ENCODE measurements at regions not wholly inside any gene's neighbourhood (a gene's known extent, or its start where the extent isn't known, plus 50 kb on each side); places are given as distances from the start of the nearest gene placed in this dataset.

DNA sequence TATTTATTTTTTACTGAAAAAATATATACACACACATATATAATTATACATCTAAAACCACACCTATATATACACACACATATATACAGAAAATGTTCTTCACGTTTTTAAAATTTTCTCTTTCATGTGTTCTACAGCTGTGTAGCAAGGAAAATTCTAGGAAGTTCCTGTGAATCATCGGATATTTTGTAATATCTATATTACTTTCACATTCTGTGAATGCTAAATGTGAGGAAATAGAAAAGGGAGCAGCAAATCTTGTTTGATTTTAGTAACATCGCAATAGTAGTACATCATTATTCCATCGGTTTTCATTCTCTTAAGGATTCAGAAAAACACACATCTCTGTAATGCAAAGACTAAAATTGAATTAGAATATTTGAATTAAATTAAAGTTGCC is 836.8 kb upstream of the NECTIN3 start:
- Histone ChIP-seq H3K4me1 (no peaks in the 10 kb centered on the region), H3K27me3 (no peaks in the 10 kb centered on the region), H3K9me3 (no peaks in the 10 kb centered on the region), H3K4me3 (no peak overlapping the region), H3K27ac (no peak overlapping the region), H3K36me3 (no peaks in the 10 kb centered on the region)
- DNase-seq: no peak
- TF ChIP-seq, protein P1, sequence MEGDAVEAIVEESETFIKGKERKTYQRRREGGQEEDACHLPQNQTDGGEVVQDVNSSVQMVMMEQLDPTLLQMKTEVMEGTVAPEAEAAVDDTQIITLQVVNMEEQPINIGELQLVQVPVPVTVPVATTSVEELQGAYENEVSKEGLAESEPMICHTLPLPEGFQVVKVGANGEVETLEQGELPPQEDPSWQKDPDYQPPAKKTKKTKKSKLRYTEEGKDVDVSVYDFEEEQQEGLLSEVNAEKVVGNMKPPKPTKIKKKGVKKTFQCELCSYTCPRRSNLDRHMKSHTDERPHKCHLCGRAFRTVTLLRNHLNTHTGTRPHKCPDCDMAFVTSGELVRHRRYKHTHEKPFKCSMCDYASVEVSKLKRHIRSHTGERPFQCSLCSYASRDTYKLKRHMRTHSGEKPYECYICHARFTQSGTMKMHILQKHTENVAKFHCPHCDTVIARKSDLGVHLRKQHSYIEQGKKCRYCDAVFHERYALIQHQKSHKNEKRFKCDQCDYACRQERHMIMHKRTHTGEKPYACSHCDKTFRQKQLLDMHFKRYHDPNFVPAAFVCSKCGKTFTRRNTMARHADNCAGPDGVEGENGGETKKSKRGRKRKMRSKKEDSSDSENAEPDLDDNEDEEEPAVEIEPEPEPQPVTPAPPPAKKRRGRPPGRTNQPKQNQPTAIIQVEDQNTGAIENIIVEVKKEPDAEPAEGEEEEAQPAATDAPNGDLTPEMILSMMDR (IDR thresholded peaks at IDR 0.05): no peak
- TF ChIP-seq POLR2A (IDR thresholded peaks at IDR 0.05): no peak

DNA sequence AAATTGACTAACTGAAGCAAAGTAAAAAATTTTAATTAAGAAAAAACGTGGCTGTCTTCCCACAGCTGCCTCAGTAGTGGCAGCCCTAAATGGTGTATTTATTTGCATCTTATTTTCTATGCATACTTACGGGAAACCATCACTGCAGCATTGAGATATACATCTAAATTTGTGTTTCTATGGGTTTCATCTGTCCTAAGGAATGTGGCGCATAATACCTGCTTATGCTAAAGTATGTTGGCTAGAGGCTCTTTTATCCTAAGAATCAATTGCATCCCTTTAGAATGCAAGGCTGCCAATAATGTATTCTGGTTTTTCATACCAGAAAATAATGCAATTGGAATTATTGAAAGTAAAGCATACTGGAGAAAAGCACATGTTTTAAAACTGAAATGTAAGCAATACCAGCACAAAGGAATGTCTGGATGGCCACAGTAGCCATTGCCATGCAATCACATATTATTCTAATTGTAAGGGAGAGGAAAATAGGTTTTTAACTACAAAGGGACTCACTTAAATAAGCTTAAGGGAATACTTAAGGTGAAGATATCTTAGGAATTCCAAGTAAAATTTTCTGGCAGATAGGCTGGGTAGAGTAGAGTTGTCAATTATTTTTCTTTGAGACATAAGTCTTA is 834.5 kb upstream of the NECTIN3 start:
- no peak overlapping the region for H3K4me3 ChIP-seq
- H3K9me3 ChIP-seq: no peaks in the 10 kb centered on the region
- no peak for DNase-seq
- no peak for TF ChIP-seq POLR2A (IDR thresholded peaks at IDR 0.05)
- TF ChIP-seq, protein P1 (IDR thresholded peaks at IDR 0.05): no peak
- H3K27ac ChIP-seq: no peak overlapping the region
- no peaks in the 10 kb centered on the region for H3K27me3 ChIP-seq
- no peaks in the 10 kb centered on the region for H3K4me1 ChIP-seq
- H3K36me3 ChIP-seq: no peaks in the 10 kb centered on the region

DNA sequence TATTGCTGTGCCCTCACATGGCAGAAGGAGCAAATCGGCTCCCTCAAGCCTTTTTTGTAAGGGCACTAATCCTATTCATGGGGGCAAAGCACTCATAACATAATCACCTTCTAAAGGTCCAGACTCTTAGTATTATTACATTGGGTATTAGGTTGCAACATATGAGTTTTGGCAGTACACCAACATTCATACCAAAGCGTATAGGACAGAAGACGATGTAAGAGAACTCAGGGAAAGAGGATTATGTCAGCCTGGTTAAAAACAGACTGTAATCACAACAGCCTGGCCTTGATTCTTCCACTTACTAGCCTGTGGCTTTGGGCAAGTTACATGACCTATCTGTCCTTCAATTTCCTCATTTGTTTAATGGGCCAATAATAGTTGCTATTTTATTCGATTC is 828.5 kb upstream of the NECTIN3 start:
- Histone ChIP-seq H3K36me3 (no peaks in the 10 kb centered on the region), H3K9me3 (no peaks in the 10 kb centered on the region), H3K4me3 (no peak overlapping the region), H3K4me1 (no peaks in the 10 kb centered on the region), H3K27me3 (no peaks in the 10 kb centered on the region), H3K27ac (no peak overlapping the region)
- DNase-seq: no peak
- no peak for TF ChIP-seq POLR2A (IDR thresholded peaks at IDR 0.05)
- TF ChIP-seq, protein P1 (IDR thresholded peaks at IDR 0.05): no peak

DNA sequence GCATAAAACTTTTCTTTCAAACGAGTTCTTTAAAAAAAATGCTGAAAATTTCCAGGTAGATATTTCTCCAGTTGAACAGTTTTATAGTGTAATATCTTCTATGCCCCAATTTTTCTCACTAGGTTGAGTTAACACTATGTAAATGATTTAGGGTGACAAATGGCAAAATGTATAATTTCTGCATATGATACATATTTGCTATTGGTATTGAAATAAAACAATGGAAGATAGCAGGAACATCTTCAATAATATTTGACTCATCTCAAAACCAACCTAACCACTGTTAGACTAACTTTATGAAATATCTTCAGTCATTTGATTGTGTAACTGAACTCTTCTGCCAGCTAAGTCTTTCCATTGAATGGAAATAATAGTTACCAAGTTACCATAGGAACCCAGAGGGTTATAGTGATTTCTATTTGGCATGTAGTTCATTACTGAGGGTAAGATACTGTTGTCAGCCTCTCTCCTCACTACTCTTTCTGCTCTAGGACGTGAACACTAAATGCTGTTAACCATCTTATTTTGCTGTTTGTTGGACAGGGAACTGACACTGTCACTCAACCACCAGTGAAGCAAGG is 824.7 kb upstream of the NECTIN3 start:
- H3K36me3 ChIP-seq: no peaks in the 10 kb centered on the region
- no peak for TF ChIP-seq POLR2A (IDR thresholded peaks at IDR 0.05)
- TF ChIP-seq, protein P1 (IDR thresholded peaks at IDR 0.05): no peak
- H3K4me1 ChIP-seq: no peaks in the 10 kb centered on the region
- H3K27ac ChIP-seq: no peak overlapping the region
- H3K4me3 ChIP-seq: no peak overlapping the region
- no peaks in the 10 kb centered on the region for H3K27me3 ChIP-seq
- H3K9me3 ChIP-seq: no peaks in the 10 kb centered on the region
- DNase-seq: no peak

DNA sequence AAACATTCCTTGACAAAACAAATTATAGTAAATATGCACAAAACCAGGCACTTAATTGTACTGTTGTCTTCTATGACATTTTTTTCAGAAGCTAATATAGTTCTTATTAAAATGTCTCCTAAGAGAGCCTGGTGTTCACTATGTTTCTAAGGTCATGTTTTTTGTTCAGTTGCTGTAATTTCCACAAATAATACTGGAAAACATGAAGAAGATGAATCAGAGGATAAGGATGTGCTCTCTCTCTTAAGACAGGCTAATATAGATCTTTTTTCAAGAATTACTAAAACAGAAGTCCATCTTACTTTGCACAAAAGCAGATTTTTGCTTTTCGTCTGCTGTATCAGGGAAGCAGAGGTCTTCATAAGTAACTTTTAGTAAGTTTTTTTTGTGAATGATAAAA is 823.0 kb upstream of the NECTIN3 start:
- Histone ChIP-seq H3K36me3 (no peaks in the 10 kb centered on the region), H3K27ac (no peak overlapping the region), H3K4me1 (no peaks in the 10 kb centered on the region), H3K4me3 (no peak overlapping the region), H3K9me3 (no peaks in the 10 kb centered on the region), H3K27me3 (no peaks in the 10 kb centered on the region)
- DNase-seq: no peak
- no peak for TF ChIP-seq POLR2A (IDR thresholded peaks at IDR 0.05)
- TF ChIP-seq, protein P1 (IDR thresholded peaks at IDR 0.05): no peak

Data from Peyer's patch (tissue), 4 donors.